A172 (cell line): ENCODE measurements at regions not wholly inside any gene's neighbourhood (a gene's known extent, or its start where the extent isn't known, plus 50 kb on each side); places are given as distances from the start of the nearest gene placed in this dataset.
"Not testable (repeated sequence)": the region's sequence is repeated elsewhere in the genome, so short reads cannot be mapped to it uniquely, and the experiment has no call there.

Experiments
- DNase-seq: peaks from one replicate; pipeline ENCODE4 v3.0.0-alpha.2; 2015; ENCODE audit warnings: low spot score

DNA sequence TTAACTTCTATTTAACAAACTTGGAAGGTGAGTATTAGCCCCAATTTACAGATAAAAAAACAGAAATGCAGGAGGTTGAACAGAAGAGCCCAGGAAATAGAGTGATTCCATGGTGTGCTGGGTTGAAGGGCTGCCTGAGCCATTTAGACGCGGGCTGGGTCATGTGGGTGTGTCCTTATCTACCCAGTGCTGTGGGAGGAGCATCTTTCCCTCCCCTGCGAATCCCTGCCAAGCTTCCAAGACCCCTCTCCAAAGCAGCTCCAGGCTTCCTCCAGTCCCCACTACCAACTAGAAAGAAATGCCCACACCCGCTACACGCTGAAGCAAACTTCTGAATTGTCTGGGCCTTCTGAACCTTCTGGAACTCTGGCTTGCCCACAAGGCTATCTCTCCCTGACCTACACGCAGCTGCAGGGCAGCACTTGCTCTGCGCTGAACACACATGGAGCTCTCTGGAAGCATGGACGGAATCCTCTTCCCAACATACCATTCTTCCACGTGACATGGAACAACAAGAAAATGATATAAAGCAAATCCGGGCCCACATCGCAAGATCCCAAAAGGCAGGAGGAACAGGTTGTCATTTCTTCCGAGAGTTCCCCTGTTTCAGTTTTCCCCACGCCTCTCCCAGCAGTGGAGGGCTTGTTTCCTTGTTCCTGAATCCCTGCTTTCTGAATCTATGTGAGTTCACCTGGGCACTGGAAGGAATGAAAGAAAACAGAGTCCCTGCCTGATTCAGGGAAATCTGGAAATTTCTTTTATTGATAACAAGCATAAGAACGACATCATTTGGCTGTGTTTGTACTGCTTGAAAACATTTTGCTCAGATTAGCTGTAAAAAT, 562.7 kb upstream of the ID2 start:
- DNase-seq: no peak

DNA sequence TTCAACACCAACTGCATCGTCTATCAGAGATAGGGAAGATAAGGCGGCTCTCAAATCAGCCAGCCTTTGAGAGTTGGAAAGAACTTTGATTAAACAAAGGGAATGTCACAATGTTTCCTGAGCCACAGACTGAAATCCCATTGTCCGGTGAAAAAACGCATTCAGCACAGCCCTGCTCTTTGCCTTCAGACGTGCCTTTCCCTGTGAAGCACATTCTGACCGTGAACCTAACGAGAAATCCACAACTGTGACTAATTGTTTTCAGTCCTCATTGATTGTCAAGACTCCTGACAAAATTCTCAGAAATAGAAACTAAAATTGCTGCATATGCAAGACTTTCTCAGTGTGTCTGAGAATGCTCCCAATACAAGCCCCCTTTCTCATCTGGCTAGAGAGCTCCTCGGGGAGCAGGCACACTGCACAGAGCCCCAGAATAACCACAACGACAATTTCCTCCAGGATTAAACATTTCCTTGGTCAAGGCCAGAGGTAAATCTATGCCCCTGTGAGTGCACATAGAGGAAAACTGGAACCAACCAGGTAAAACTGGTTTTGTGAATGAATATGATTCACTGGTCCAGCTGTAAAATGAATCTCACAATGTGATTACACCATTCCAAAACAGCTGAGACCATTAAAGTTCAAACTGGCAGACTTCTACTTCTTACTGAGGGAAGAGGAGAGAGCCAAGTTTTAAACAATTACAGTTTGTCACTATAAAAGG, 561.9 kb upstream of the ID2 start:
- DNase-seq: peak; percentile 21

DNA sequence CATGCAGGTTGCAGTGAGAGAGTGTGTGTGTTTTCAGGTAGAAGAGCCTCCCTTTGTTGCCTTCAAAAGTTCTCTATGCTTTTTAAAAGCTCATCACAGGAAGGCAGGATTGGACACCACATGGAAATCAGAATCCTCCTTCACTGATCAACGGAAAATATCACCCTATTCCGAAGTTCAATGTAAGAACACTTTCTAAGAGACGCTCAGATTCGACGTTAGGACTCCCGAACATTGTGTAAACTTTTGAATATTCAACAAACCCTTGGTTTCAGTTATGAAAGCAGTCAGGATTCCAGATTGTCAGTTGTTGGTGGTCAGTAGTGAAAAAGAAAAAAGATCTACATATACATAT, 561.4 kb upstream of the ID2 start:
- DNase-seq: no peak

DNA sequence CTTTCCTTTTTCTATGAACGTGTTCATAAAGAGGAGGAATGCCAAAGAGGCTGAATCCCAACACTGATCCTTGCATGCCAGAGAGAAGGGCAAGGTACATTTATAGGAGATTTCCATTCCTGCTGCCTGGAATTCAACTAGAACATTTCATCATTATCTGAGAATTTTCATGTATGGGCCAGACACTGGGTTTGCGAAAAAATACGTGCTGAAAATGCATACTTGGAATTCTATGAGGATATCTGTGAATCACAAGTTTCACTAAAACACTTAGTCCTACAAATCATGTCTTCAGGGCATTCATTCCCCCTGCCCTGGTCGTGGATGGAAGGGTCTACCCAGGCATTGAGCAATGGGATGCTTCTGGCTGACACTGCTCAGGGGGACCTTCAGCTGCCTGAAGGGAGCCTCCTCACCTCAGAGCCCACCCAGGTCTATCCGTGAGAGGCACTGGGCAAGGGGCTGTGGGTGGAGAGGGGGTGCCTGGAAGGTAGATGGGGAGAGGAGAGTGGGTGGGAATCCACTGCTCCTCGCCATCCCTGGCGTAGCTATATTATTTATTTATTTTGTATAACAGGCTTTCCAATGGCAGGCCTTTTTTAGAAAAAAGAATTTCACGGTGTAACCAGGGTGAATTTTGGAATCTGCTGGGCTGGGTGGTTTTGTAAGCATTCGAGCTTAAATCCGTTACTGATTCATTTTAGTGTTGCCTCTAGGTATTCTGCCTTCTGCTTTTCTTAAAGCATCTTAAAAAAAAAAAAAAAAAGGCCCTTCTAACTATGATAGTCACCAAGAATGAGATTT, 560.6 kb upstream of the ID2 start:
- DNase-seq: no peak

DNA sequence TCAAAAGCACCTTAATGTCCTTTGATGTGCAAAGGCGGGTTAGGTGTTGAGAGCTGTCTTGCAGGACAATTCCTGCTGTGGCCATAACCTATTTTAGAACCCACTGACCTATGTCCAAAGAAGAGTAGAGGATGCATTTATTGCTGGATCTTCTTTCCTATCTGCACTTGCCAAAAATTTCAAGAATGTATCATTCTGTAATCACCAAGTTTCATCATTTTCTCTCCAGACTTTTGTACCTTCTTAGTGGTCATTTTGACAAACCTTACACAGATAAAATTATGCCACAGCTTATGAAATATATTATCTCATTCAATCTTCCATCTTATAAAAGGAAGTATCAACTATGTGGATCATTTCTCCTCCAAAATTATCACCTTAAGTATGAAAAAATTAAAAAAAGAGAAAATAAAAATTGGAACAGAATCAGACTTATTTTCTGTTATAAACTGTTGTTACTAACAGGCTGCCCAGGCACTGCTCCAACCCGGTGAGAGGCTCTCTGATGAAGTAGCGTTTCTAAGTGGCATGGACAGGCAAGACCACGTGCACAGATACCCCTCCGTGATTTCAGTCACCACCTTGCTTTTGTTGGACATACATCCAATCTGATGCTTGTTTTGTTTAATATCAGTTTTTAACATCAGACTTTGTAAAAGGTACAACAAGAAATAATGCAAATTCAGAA, 559.9 kb upstream of the ID2 start:
- no peak for DNase-seq

DNA sequence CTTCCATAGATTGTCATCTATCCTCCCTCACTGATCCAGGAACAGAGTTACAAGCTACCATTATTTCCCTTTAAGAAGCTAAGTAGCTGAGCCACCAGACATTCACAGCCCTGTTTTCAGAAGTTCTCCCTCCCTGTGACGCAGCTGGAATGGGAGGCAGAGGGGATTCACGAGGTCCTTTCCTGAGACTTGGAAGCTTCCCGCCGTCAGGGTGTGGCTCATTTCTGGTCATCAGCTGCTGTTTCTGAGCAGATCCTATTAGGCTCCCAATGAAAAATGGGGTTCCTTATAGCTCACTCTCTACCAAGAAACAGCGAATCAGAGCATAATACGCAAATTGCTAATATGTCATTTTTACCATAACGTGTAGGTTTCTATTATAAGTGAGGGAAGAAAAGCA, 559.3 kb upstream of the ID2 start:
- DNase-seq: no peak

DNA sequence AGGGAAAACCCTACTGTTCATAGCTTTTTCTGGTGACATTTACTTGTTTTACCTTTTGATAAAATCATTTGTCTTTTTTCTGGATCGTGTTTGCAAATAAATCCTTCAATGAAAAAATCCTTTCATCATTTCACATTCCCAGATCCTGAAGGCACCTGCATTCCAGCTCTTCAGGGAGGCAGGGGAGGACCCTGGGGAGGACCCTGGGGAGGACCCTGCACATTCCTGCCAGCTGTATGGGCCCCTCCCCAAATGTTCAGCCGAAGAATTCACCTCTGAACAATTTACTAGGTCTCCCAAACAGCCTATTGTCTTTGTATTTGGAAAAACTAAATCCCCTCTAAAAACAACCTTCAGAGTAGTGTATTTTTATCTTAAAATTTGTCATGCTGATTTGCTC, 558.4 kb upstream of the ID2 start:
- no peak for DNase-seq

DNA sequence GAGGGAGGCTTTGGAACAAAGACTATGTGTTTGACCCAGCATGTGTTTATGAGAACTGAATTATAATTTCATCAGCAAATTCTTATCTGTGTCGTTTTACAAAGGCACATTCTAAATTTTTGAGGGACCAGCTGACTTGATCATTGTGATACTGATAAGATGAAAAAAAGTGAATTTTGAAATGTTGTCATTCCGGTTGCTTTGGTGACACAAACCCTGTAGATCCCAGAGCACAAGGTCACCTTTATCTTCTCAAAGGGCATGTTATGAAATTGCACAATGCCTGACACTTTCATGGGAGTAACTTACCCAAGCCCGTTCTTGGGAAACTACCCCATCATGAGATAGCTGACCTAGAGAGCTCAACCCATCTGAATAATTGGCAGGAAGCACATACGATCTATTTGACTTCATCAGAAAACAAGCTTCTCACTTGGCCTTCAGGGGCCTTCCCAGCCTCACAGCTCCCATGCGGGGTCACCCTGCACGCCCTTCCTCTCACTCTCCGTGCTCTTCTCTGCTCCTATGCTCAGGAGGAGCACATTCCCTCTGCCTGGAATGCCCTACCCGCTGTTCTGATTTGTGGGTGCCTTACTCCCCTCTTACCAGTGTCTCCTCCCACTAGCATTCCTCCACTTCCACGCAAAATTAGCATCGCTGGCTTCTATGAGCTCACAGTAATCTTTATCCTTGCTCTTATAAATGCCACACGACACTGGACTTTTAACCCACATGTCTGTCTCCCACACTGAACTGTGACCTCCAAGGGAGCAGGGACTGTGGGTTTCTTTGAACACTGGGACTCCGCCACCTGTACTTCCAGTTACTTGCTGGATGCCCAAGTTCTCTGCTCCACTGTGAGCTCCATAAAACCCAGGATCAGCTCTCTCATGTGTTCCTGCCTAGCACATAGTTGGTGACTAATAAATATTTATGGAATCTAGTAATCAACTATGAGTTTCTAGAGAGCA, 555.8 kb upstream of the ID2 start:
- DNase-seq: no peak

DNA sequence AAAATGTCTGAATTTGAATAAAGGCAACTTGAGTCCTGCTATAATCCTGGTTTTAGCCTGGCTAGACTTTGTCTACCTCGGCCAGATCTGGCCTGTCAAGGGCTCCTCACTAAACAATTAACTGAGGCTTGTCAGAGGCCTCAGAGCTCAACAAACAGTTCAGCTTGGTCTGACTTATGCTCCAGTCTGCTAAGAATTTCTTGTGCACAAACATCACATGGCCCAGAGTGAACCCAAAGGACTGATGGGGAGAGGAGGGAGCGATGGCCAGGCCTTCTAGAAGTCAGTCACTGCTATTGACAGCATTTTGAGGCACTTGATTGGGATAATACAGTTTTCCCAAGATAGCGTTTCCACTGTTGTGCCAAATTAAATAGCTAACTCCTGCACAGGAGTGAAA, 555.1 kb upstream of the ID2 start:
- DNase-seq: no peak

DNA sequence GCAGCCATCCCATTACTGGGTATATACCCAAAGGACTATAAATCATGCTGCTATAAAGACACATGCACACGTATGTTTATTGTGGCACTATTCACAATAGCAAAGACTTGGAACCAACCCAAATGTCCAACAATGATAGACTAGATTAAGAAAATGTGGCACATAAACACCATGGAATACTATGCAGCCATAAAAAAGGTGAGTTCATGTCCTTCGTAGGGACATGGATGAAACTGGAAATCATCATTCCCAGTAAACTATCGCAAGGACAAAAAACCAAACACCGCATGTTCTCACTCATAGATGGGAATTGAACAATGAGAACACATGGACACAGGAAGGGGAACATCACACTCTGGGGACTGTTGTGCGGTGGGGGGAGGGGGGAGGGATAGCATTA, 550.4 kb upstream of the ID2 start:
- not testable (repeated sequence) for DNase-seq

DNA sequence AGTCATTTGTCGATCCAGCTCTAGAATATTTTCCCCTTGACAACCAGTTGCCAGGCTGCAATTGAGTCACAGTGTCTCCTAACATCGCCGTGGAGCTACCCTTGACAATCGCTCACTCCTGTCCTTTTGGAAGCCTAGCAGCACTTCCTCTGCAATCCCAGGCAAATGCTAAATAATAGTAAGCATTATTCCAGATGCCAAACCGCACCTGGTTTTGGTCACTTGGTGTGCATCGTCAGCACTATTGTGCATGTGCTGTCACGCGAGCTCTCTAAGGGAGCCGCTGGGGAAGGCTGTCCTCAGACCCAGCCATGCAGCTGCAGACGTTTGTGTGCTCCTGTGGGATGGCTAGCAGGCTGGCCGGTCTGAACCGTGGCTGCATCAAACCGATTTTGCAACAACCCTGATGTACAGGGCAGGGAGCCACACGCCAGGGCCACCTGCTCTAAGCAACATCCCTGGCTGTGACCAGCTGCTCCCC, 549.5 kb upstream of the ID2 start:
- no peak for DNase-seq

DNA sequence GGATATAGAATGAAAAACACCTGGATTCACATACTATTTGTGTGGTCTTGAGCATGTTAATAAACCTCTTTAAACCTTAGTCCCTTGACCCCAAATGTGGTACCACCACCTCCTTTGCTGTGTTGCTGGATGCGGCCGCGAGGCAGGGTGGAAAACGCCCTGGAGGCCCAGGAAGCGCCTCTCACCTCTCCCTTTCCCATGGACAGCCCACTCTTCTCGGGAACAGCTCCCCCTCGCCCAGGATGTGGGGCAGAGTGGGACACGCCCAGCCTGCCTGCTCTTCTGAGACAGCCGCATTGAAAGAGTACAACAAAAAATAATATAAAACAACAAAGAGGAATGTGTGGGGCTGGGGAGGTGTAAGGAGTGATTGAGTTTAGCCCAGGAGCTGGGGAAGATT, 549.0 kb upstream of the ID2 start:
- DNase-seq: no peak

DNA sequence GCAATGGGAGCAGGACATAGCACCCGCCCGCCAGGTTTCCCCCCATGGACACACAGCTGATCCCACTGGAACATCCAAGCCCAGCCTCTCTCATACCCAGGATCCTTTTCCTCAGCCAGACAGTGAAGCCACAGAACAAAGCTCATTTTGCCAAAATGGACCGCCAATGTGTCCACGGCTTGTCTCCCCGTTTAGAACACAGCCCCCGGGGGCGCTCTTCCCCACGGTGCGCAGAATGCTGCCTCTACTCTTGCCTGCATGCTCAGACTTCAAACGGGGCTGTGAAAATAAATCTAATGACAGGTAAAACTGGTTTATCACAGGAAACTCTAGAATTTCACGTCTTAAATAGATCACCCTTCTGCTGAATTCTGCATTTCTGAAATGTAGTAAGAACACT, 548.5 kb upstream of the ID2 start:
- no peak for DNase-seq

DNA sequence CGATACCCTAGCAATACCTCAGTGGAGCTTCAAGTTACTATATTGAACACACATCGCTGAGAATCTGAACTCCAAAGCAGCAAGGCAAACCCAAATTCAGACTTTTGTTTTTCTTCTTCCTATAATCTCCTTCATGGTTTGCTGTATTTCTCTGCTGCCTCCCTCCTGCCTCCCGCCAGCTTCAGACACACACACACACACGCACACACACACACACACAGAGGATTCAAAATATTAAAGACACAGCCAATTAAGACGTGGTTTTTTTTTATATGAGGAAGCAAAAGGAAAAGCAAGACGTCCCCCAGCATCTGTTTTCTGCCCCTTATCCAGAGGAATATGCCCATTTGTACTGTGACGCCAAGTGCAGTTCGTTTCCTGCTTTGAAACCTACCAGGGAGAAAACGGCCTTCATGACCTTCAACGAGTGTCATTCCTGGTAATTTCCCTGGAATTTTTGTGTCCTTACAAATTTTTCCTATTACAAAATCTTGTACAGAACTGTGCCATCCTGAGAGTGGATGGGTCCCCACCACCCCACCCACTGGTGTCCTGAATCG, 547.9 kb upstream of the ID2 start:
- DNase-seq: no peak

DNA sequence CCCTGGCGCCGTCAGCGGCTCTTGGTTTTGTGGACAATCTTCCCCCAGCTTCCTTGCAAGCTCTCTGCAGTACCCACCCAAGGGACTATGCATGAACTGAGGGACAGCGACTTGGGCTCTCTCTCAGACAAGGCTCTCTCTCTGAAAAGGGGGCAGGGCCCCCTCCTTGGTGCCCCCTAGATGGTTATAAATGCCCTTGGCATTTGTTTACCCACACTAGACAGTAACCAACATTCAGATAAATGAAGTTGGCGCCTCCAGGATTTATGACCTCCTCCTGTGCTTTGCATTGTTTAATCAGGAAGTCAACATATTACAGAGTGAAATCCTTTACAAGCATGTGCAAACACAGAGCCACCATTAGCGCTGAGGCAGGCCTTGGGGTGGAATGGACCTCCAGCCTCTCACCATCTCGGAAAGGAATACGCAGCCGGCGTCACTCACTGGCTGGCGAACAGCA, 547.4 kb upstream of the ID2 start:
- no peak for DNase-seq

DNA sequence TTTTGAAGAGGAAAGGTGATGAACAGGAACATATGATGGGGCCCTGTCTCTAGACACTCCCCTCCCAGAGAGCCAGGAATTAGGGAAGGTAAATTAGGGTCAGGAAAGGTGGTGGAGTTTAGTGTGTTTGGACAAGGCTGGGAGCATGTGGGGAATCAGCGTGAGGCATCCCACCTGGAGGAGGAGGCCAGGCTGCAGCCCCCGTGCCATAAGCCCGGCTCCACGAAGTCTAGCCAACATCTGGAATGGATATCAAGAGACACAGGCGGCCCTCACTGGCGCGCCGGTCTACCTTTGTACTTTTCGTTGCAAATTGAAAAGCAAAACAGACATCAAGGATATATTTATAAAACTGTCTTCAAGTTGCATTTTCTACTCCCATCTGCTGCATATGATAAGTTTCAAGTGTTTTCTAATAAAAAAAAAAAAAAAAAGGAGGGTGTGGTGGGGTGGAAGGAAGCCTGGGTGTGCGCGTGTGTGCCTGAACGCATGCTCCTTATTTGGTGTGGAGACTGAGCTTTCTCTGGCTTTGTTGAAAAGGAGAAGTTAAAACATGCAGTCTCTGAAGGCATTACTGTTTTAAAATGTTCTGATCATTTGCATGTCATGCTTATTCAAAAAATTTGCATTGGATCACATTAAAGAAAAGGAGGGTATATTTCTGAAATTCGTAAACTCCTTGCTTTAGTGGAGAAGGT, 546.7 kb upstream of the ID2 start:
- no peak for DNase-seq

DNA sequence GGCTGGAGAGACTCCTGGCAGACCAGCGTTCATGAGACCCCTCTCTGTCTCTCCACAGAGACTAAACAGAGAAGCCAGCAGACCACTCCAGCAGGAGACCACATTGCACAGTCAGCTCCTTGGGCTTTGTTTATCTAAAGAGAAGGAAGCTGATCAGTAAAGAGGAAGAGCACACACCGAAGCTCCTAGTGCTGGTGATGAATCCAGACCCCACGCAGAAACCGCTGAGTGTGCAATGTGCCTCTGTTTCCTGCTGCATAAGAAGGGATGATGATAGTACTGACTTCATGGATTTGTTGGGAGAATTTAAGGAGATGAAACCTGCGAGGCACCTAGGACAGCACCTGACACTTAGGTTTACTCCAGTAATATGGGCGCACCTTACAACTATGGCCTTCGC, 544.1 kb upstream of the ID2 start:
- DNase-seq: no peak

DNA sequence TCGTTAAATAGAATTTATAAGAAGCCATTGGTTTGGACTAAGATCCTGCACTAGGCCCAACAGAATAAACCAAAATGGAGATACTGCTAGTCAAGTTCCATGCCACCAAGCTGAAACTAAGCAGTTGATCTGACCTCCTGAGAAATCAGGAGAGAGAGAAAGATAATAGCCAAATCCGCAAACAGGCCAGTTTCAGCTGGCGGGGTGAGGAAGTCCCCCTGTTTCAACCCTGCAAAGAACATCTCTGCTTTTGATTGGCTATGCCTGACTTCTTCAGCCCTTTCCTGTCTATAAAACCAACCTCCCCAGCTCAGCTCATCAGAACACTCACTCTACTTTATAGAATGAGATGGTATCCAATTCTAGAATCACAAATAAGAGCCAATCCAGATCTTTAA, 543.3 kb upstream of the ID2 start:
- DNase-seq: no peak

DNA sequence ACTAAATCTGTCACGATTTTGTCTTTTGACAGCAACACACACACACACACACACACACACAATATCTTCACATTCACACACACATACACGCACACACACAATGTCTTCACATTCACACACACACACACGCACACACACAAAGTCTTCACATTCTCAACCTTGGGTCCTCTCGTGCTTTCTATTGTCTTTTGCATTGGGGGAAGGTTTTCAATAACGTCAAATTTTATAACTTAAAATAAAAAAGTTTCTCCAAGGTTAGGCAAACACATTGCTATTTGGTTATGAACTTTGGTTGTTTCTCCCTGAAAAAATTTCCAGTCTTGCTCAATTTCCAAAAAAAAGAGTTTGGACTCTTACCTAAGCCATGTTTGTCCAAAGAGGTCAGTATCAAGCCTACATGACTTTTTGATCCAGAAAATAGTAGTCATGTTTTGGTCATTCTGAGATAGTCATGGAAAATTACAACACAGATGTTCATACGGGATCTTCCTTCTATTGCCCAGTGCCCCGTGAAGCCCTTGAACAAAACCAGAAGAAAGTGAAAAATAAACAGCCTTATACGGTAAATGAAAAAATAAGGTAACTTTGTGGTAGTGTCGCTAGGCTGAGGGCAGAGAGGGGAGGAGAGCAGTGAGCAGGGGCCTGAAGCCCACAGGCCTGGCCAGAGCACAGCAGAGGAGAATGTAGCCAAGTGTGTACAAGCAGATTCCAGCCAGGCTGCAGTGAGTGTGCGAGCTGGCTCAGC, 542.8 kb upstream of the ID2 start:
- DNase-seq: no peak
